ENCODE measurements at regions not wholly inside any gene's neighbourhood (a gene's known extent, or its start where the extent isn't known, plus 50 kb on each side); places are given as distances from the start of the nearest gene placed in this dataset.

GRCh38 chr3:174633342-174633741 is 225.8 kb upstream of the NAALADL2 start:
- H3K9me3 ChIP-seq, result no peaks in the 10 kb centered on the region
- H3K27ac ChIP-seq, result no peak overlapping the region
- TF ChIP-seq, protein P1, sequence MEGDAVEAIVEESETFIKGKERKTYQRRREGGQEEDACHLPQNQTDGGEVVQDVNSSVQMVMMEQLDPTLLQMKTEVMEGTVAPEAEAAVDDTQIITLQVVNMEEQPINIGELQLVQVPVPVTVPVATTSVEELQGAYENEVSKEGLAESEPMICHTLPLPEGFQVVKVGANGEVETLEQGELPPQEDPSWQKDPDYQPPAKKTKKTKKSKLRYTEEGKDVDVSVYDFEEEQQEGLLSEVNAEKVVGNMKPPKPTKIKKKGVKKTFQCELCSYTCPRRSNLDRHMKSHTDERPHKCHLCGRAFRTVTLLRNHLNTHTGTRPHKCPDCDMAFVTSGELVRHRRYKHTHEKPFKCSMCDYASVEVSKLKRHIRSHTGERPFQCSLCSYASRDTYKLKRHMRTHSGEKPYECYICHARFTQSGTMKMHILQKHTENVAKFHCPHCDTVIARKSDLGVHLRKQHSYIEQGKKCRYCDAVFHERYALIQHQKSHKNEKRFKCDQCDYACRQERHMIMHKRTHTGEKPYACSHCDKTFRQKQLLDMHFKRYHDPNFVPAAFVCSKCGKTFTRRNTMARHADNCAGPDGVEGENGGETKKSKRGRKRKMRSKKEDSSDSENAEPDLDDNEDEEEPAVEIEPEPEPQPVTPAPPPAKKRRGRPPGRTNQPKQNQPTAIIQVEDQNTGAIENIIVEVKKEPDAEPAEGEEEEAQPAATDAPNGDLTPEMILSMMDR (IDR thresholded peaks at IDR 0.05), result no peak
- H3K4me1 ChIP-seq, result no peaks in the 10 kb centered on the region
- no peak overlapping the region for H3K4me3 ChIP-seq
- H3K9ac ChIP-seq (ENCODE audit: low read depth in 2 of 2, low read length in 2 of 2), result no peak overlapping the region
- H3K27me3 ChIP-seq, result no peaks in the 10 kb centered on the region
- intact Hi-C loops (cut with DNase I), result no loop called here
- DNase-seq, result no peak
- H3K36me3 ChIP-seq, result no peaks in the 10 kb centered on the region

GRCh38 chr3:174636451-174636850 is 222.7 kb upstream of the NAALADL2 start:
- H3K9me3 ChIP-seq, result no peaks in the 10 kb centered on the region
- no peaks in the 10 kb centered on the region for H3K27me3 ChIP-seq
- no peaks in the 10 kb centered on the region for H3K36me3 ChIP-seq
- H3K9ac ChIP-seq (ENCODE audit: low read depth in 2 of 2, low read length in 2 of 2), result no peak overlapping the region
- DNase-seq, result no peak
- no peak overlapping the region for H3K27ac ChIP-seq
- H3K4me1 ChIP-seq, result no peaks in the 10 kb centered on the region
- intact Hi-C loops (cut with DNase I), result no loop called here
- no peak overlapping the region for H3K4me3 ChIP-seq
- TF ChIP-seq, protein P1 (IDR thresholded peaks at IDR 0.05), result no peak

GRCh38 chr3:174639406-174639805 is 219.7 kb upstream of the NAALADL2 start:
- no peaks in the 10 kb centered on the region for H3K4me1 ChIP-seq
- H3K4me3 ChIP-seq, result no peak overlapping the region
- no peaks in the 10 kb centered on the region for H3K9me3 ChIP-seq
- no peak overlapping the region for H3K27ac ChIP-seq
- TF ChIP-seq, protein P1 (IDR thresholded peaks at IDR 0.05), result no peak
- H3K27me3 ChIP-seq, result no peaks in the 10 kb centered on the region
- no peak overlapping the region for H3K9ac ChIP-seq (ENCODE audit: low read depth in 2 of 2, low read length in 2 of 2)
- intact Hi-C loops (cut with DNase I), result no loop called here
- DNase-seq, result no peak
- no peaks in the 10 kb centered on the region for H3K36me3 ChIP-seq

DNA sequence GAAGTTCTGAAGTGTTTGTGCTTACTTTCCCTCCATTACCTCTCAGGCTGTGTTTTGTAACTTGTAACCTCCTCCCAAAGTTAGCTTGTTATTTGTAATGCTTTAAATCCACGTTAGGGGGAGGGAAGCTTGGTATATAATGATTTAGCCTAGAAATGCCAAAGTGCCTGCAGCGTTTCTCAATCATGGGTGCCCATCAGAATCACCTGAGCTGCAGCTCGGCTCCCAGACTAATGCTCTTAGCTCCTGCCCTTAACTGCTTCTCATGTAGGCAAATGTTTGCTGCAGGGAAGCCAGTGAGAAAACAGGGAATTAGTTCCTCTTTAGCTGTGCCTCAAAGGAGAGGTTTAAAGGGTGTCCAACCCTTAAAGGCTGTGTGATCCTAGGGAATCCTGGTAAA is 219.2 kb upstream of the NAALADL2 start:
- H3K27me3 ChIP-seq, result no peaks in the 10 kb centered on the region
- DNase-seq, result no peak
- no peaks in the 10 kb centered on the region for H3K4me1 ChIP-seq
- TF ChIP-seq, protein P1 (IDR thresholded peaks at IDR 0.05), result no peak
- H3K36me3 ChIP-seq, result no peaks in the 10 kb centered on the region
- H3K9ac ChIP-seq (ENCODE audit: low read depth in 2 of 2, low read length in 2 of 2), result no peak overlapping the region
- no peak overlapping the region for H3K4me3 ChIP-seq
- H3K9me3 ChIP-seq, result no peaks in the 10 kb centered on the region
- intact Hi-C loops (cut with DNase I), result no loop called here
- H3K27ac ChIP-seq, result no peak overlapping the region

DNA sequence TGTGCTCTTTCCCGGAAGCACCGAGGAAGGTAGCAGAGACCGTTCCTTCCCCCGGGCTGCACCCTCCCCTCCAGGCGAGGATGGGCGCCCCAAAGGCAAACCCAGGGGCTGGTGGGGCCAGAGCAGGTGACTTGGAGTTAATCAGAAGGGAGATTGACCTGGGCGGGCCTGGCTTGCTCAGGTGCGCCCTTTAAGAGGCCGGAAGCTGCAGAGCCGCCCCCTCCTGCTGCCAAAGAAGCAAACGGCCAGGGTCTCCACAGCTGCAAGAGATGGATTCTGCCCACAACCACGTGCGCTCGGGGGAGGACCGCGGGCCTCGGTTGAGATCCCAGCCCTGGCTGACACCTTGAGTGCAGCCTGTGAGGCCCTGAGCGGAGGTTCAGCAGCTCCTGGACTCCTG is 218.2 kb upstream of the NAALADL2 start:
- no peak for DNase-seq
- Histone ChIP-seq H3K9ac (ENCODE audit: low read depth in 2 of 2, low read length in 2 of 2) (no peak overlapping the region), H3K9me3 (no peaks in the 10 kb centered on the region), H3K4me1 (no peaks in the 10 kb centered on the region), H3K27me3 (no peaks in the 10 kb centered on the region), H3K4me3 (no peak overlapping the region), H3K36me3 (no peaks in the 10 kb centered on the region), H3K27ac (no peak overlapping the region)
- TF ChIP-seq, protein P1 (IDR thresholded peaks at IDR 0.05), result no peak
- intact Hi-C loops (cut with DNase I), result no loop called here

DNA sequence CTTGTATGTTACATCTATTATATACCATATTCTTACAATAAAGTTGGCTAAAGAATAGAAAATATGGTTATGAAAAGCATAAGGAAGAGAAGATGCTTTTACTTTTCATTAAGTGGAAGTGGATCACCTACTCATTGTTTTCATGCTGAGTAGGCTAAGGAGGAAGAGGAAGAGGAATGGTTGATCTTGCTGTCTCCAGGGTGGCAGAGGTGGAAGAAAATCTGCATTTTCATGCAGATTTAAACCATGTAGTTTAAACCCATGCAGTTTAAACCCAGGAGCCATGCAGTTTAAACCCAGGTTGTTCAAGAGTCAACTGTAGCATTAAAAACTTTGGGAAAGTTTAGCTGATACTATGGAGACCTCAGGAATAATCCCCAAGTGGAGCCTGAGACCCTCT is 214.8 kb upstream of the NAALADL2 start:
- no peak for DNase-seq
- H3K4me3 ChIP-seq, result no peak overlapping the region
- no peak overlapping the region for H3K27ac ChIP-seq
- H3K36me3 ChIP-seq, result no peaks in the 10 kb centered on the region
- TF ChIP-seq, protein P1 (IDR thresholded peaks at IDR 0.05), result no peak
- H3K9ac ChIP-seq (ENCODE audit: low read depth in 2 of 2, low read length in 2 of 2), result no peak overlapping the region
- intact Hi-C loops (cut with DNase I), result no loop called here
- no peaks in the 10 kb centered on the region for H3K4me1 ChIP-seq
- H3K9me3 ChIP-seq, result no peaks in the 10 kb centered on the region
- H3K27me3 ChIP-seq, result no peaks in the 10 kb centered on the region
